ENCODE measurements at regions not wholly inside any gene's neighbourhood (a gene's known extent, or its start where the extent isn't known, plus 50 kb on each side); places are given as distances from the start of the nearest gene placed in this dataset.

DNA sequence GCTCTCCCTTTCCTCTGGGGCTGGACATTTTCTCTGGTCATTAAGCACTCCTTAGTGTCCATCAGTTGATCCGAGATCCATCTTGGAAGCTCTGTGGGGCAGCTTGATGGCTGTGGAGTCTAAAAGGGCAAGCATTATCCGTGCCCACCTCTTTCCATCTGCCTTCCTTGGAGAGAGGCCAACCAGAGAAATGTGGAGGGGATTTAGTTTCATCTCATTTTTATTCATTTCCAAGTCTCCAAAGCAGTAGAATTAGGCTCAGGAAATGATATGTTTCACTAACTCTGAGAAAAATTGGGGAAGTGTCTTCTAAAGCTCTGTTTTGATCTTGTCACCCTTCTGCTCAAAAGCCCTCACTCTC, 95.9 kb upstream of the KLHL25 start:
- Histone ChIP-seq H3K4me1 (ENCODE audit: insufficient read depth, low read length) (no peaks in the 10 kb centered on the region), H3K27ac (ENCODE audit: low read depth, low read length) (no peak overlapping the region), H3K4me3 (ENCODE audit: low read length in 2 of 2) (no peak overlapping the region), H3K27me3 (ENCODE audit: insufficient read depth, low read length) (peaks cover 8% of the 10 kb centered on the region), H3K9me3 (ENCODE audit: control insufficient read depth in 1 of 2, low read length in 2 of 2) (no peaks in the 10 kb centered on the region), H3K36me3 (ENCODE audit: insufficient read depth, low read length) (no peaks in the 10 kb centered on the region)
- H3K36me3 Mint-ChIP-seq: no peaks in the 10 kb centered on the region
- DNase-seq: no peak
- peaks cover 18 to 27% of the 10 kb centered on the region in 2 donors for H3K27me3 Mint-ChIP-seq
- ChIA-PET CTCF (ENCODE audit: partially characterized antibody) (no interaction called here), POLR2A (ENCODE audit: partially characterized antibody) (no interaction called here)
- intact Hi-C loops (cut with micrococcal nuclease): no loop called here
- H3K27ac Mint-ChIP-seq: no peak overlapping the region
- peaks cover 0 to 2% (median 0%) of the 10 kb centered on the region in 4 donors for H3K4me1 Mint-ChIP-seq
- no peak overlapping the region for H3K4me3 Mint-ChIP-seq
- H3K9me3 Mint-ChIP-seq: no peaks in the 10 kb centered on the region

DNA sequence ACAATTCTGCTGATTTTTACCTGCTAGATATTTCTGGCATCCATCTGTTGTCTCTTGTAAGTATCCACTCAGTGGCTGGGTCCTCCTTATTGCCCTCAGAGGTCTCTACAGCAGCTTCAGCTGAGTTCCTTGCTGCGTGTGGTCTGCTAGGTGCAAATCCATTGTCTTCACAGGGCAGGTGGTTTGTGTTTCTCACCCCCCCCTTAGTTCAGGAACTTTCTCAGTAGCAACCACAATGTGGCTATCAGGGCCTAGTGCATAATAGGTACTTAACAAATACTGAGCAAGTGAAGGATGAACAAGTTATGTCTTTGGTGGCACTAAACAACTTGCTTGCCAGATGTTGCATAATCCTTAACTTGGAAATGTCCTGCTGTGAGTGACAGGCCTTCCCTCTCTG, 96.7 kb upstream of the KLHL25 start:
- no peak overlapping the region for H3K27ac Mint-ChIP-seq

DNA sequence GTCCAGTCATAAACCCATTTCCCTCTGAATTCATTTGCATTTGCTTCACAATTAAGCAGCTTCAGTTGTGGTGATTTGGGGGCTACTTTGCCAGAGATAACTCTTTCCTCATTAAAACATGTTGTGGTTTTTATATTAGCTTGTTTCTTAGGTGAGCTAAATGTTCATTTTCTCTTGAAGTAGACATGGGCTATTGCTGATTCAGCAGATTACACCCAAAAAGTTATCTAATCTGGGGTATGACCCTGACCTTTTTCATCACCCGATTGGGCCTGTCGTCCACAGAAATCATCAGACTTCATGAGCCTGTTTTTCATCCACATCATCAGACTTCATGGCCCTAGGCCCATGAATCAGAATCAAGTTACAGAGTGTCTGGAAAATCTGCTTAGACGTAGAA, 97.5 kb upstream of the KLHL25 start:
- no peak overlapping the region for H3K4me3 ChIP-seq (ENCODE audit: low read length in 2 of 2)
- H3K9me3 Mint-ChIP-seq: no peaks in the 10 kb centered on the region
- no peaks in the 10 kb centered on the region for H3K36me3 ChIP-seq (ENCODE audit: insufficient read depth, low read length)
- H3K9me3 ChIP-seq (ENCODE audit: control insufficient read depth in 1 of 2, low read length in 2 of 2): no peaks in the 10 kb centered on the region
- H3K4me3 Mint-ChIP-seq: no peak overlapping the region
- intact Hi-C loops (cut with micrococcal nuclease): no loop called here
- ChIA-PET CTCF (ENCODE audit: partially characterized antibody) (no interaction called here), POLR2A (ENCODE audit: partially characterized antibody) (no interaction called here)
- no peak for DNase-seq
- no peak overlapping the region for H3K27ac Mint-ChIP-seq
- H3K4me1 Mint-ChIP-seq: peaks cover 4 to 10% (median 5%) of the 10 kb centered on the region in 4 donors
- no peak overlapping the region for H3K27ac ChIP-seq (ENCODE audit: low read depth, low read length)
- peaks cover 24% of the 10 kb centered on the region in 2 donors for H3K27me3 Mint-ChIP-seq
- H3K27me3 ChIP-seq (ENCODE audit: insufficient read depth, low read length): peaks cover 8% of the 10 kb centered on the region
- no peaks in the 10 kb centered on the region for H3K4me1 ChIP-seq (ENCODE audit: insufficient read depth, low read length)
- no peaks in the 10 kb centered on the region for H3K36me3 Mint-ChIP-seq

More for the DNA sequence above, 96.7 kb upstream of the KLHL25 start:
- H3K36me3 Mint-ChIP-seq: no peaks in the 10 kb centered on the region
- intact Hi-C loops (cut with micrococcal nuclease): no loop called here
- no peaks in the 10 kb centered on the region for H3K9me3 Mint-ChIP-seq
- CTCF ChIA-PET (ENCODE audit: partially characterized antibody): no interaction called here
- H3K9me3 ChIP-seq (ENCODE audit: control insufficient read depth in 1 of 2, low read length in 2 of 2): no peaks in the 10 kb centered on the region
- no peak for DNase-seq
- H3K27me3 Mint-ChIP-seq: peaks cover 22 to 26% of the 10 kb centered on the region in 2 donors
- no peaks in the 10 kb centered on the region for H3K4me1 ChIP-seq (ENCODE audit: insufficient read depth, low read length)
- H3K27me3 ChIP-seq (ENCODE audit: insufficient read depth, low read length): peaks cover 8% of the 10 kb centered on the region
- H3K27ac ChIP-seq (ENCODE audit: low read depth, low read length): no peak overlapping the region
- H3K36me3 ChIP-seq (ENCODE audit: insufficient read depth, low read length): no peaks in the 10 kb centered on the region
- POLR2A ChIA-PET (ENCODE audit: partially characterized antibody): no interaction called here
- peaks cover under 1 to 2% (median 2%) of the 10 kb centered on the region in 4 donors for H3K4me1 Mint-ChIP-seq
- no peak overlapping the region for H3K4me3 ChIP-seq (ENCODE audit: low read length in 2 of 2)
- no peak overlapping the region for H3K4me3 Mint-ChIP-seq

DNA sequence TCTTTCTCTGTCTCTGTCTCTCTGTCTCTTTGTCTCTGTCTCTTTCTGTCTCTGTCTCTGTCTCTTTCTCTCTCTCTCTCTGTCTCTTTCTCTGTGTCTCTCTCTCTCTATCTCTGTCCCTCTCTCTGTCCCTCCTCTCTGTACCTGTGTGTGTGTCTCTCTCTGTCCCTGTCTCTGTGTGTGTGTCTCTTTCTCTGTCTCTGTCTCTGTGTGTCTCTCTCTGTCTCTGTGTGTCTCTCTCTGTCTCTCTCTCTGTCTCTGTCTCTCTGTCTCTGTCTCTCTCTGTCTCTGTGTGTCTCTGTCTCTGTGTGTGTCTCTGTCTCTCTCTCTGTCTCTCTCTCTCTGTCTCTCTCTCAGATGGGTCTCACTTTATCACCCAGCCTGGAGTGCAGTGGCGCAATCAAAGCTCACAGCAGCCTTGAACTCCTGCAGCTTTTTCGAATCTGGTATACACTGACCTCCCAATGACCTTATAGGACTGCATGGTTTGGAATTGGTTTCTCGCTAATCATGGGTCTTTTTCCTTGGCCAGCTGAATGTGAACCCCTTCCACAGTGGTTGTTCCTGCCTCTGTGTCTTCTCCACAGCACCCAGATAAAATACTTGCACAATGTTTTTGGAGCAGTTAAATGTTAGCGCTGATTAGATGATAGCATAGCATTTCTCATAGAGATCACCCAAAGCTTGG, 102.6 kb upstream of the KLHL25 start:
- Histone ChIP-seq H3K27me3 (ENCODE audit: insufficient read depth, low read length) (peaks cover 8% of the 10 kb centered on the region), H3K4me1 (ENCODE audit: insufficient read depth, low read length) (no peaks in the 10 kb centered on the region), H3K27ac (ENCODE audit: low read depth, low read length) (no peak overlapping the region), H3K4me3 (ENCODE audit: low read length in 2 of 2) (no peak overlapping the region), H3K9me3 (ENCODE audit: control insufficient read depth in 1 of 2, low read length in 2 of 2) (no peaks in the 10 kb centered on the region), H3K36me3 (ENCODE audit: insufficient read depth, low read length) (no peaks in the 10 kb centered on the region)
- CTCF ChIA-PET (ENCODE audit: partially characterized antibody): no interaction called here
- intact Hi-C loops (cut with micrococcal nuclease): no loop called here
- no peak for DNase-seq
- H3K36me3 Mint-ChIP-seq: no peaks in the 10 kb centered on the region
- H3K4me1 Mint-ChIP-seq: peaks cover 5 to 13% (median 8%) of the 10 kb centered on the region in 4 donors
- peak overlapping the region in 3 of 7 donors; percentile 15 to 42 (median 37) for H3K27ac Mint-ChIP-seq
- POLR2A ChIA-PET (ENCODE audit: partially characterized antibody): no interaction called here
- no peaks in the 10 kb centered on the region for H3K9me3 Mint-ChIP-seq
- peak overlapping the region in 1 of 8 donors; percentile 45 for H3K4me3 Mint-ChIP-seq
- peaks cover 18 to 28% of the 10 kb centered on the region in 2 donors for H3K27me3 Mint-ChIP-seq

DNA sequence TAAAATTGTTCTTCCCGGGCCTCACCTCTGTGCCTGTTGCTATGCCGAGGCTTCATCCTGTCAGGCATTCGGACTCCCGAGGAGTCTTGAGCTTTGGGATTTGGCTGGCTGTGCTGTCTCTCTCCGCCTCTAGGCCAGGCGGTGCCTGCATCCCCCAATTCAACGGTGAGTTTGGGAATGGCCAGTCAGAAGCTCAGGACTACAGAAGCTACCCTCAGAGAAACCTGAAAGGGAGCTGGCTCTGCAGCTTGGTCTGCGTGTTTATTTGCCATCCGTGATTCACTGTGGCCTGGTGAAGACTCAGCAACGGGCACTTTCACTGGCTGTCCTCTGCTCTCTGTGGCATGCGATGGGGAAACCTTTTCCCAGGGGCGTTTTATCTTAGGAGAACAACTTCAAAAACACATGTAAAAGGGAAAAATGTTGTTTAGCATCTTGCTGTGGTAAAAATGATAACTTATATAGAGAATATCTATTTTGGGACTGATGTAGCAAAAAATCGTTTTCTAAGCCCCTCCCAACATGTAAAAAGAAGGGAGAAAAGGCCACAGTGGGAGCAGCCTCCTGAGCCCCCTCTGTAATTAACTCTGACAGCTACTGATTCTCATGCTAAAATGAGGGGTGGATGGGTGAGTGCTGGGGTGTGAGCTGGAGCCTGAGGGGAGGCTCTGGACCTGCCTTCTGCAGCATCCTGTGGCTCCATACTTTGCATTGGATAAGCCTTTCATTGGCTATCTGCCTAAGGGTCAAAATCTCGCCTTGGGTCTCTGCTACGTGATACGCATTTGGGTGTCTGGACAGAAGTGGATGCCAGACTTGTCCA, 103.4 kb upstream of the KLHL25 start:
- no peaks in the 10 kb centered on the region for H3K36me3 ChIP-seq (ENCODE audit: insufficient read depth, low read length)
- no peaks in the 10 kb centered on the region for H3K36me3 Mint-ChIP-seq
- H3K27ac Mint-ChIP-seq: peak overlapping the region in 2 of 7 donors; percentile 15 to 26
- no peak overlapping the region for H3K4me3 ChIP-seq (ENCODE audit: low read length in 2 of 2)
- CTCF ChIA-PET (ENCODE audit: partially characterized antibody): no interaction called here
- intact Hi-C loops (cut with micrococcal nuclease): no loop called here
- DNase-seq: no peak
- no peaks in the 10 kb centered on the region for H3K9me3 ChIP-seq (ENCODE audit: control insufficient read depth in 1 of 2, low read length in 2 of 2)
- POLR2A ChIA-PET (ENCODE audit: partially characterized antibody): no interaction called here
- H3K27ac ChIP-seq (ENCODE audit: low read depth, low read length): no peak overlapping the region
- peaks cover 8% of the 10 kb centered on the region for H3K27me3 ChIP-seq (ENCODE audit: insufficient read depth, low read length)
- H3K27me3 Mint-ChIP-seq: peaks cover 15 to 27% of the 10 kb centered on the region in 2 donors
- no peaks in the 10 kb centered on the region for H3K9me3 Mint-ChIP-seq
- H3K4me1 Mint-ChIP-seq: peaks cover 5 to 13% (median 8%) of the 10 kb centered on the region in 4 donors
- no peak overlapping the region for H3K4me3 Mint-ChIP-seq
- H3K4me1 ChIP-seq (ENCODE audit: insufficient read depth, low read length): no peaks in the 10 kb centered on the region

DNA sequence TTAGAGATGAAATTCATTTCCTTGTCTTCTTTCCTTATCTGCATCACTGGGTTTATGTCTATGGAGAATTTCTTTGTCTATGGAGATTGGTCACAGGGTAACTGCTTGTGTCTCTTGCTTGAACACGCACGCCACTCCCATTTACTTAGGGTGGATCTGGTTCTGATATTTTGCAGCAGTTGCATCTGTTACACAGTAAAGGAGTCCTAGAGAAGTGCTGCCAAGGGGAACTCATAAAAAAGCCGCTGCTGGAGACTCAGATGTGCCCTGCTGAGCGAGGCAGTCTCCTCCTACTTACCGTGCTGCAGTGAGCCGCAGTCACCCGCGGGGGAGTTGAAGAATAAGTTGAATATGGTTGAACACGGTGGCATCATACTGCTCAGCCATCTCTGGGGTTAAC, 105.2 kb upstream of the KLHL25 start:
- H3K4me1 ChIP-seq (ENCODE audit: insufficient read depth, low read length): no peaks in the 10 kb centered on the region
- H3K27ac ChIP-seq (ENCODE audit: low read depth, low read length): no peak overlapping the region
- Mint-ChIP-seq H3K9me3 (no peaks in the 10 kb centered on the region), H3K27ac (no peak overlapping the region), H3K4me3 (no peak overlapping the region), H3K27me3 (peaks cover 18 to 30% of the 10 kb centered on the region in 2 donors), H3K36me3 (no peaks in the 10 kb centered on the region), H3K4me1 (peaks cover 5 to 13% (median 8%) of the 10 kb centered on the region in 4 donors)
- POLR2A ChIA-PET (ENCODE audit: partially characterized antibody): no interaction called here
- no peak for DNase-seq
- peaks cover 6% of the 10 kb centered on the region for H3K27me3 ChIP-seq (ENCODE audit: insufficient read depth, low read length)
- no peaks in the 10 kb centered on the region for H3K9me3 ChIP-seq (ENCODE audit: control insufficient read depth in 1 of 2, low read length in 2 of 2)
- CTCF ChIA-PET (ENCODE audit: partially characterized antibody): no interaction called here
- no peaks in the 10 kb centered on the region for H3K36me3 ChIP-seq (ENCODE audit: insufficient read depth, low read length)
- no peak overlapping the region for H3K4me3 ChIP-seq (ENCODE audit: low read length in 2 of 2)
- intact Hi-C loops (cut with micrococcal nuclease): no loop called here

DNA sequence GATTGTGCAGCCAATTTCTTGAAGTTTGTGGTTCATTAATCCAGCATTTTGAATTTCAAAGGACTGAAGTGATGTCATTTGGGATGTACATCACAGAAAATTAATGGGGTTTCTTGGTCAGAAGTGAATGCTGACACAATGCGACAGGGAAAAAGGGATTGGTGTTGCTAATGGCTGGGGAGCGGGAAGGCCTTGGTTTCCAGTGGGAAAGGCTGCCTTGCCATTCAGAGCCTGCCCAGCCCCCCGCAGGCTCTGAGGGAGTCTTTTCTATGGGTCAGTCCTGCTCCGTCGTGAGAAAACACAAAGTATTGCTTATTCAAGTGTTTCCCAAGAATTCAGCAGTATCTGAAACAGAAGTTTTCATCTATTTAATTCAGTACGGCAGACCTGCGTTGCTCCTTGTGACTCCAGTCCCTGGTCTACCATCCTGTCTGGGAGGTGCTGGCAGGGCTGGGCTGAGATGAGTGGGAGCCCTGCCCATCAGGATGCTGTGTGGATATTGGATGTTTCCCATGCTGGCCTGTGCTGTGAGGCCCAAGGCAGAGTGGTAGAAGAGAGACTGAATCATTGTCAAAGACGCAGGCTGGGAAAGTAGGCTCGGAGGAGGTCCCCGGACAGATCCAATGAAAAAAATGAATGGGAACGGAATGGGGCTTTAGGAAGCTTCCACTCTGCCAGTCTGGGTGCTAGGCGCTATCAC, 111.2 kb upstream of the KLHL25 start:
- Histone ChIP-seq H3K27me3 (ENCODE audit: insufficient read depth, low read length) (peaks cover 6% of the 10 kb centered on the region), H3K4me1 (ENCODE audit: insufficient read depth, low read length) (no peaks in the 10 kb centered on the region), H3K9me3 (ENCODE audit: control insufficient read depth in 1 of 2, low read length in 2 of 2) (no peaks in the 10 kb centered on the region), H3K4me3 (ENCODE audit: low read length in 2 of 2) (no peak overlapping the region), H3K27ac (ENCODE audit: low read depth, low read length) (no peak overlapping the region), H3K36me3 (ENCODE audit: insufficient read depth, low read length) (no peaks in the 10 kb centered on the region)
- no peak for DNase-seq
- H3K27ac Mint-ChIP-seq: no peak overlapping the region
- H3K4me3 Mint-ChIP-seq: no peak overlapping the region
- ChIA-PET CTCF (ENCODE audit: partially characterized antibody) (interaction anchor here (1.0 kb wide), 1 partner anchor 11 kb away, joined by 3 read pairs; no protein-coding TSS in a partner anchor), POLR2A (ENCODE audit: partially characterized antibody) (no interaction called here)
- H3K27me3 Mint-ChIP-seq: peaks cover 11 to 13% of the 10 kb centered on the region in 2 donors
- peaks cover 0 to 9% (median 1%) of the 10 kb centered on the region in 4 donors for H3K4me1 Mint-ChIP-seq
- intact Hi-C loops (cut with micrococcal nuclease): no loop called here
- no peaks in the 10 kb centered on the region for H3K9me3 Mint-ChIP-seq
- H3K36me3 Mint-ChIP-seq: no peaks in the 10 kb centered on the region

Measured in CD4-positive, alpha-beta memory T cell (primary cell).